Effector CD8-positive, alpha-beta T cell (primary cell): ENCODE measurements at regions not wholly inside any gene's neighbourhood (a gene's known extent, or its start where the extent isn't known, plus 50 kb on each side); places are given as distances from the start of the nearest gene placed in this dataset.
A peak's percentile ranks its signal among the peaks of the same experiment; 100 is the strongest.
"Not testable (repeated sequence)": the region's sequence is repeated elsewhere in the genome, so short reads cannot be mapped to it uniquely, and the experiment has no call there.

ENCODE experiments used
- DNase-seq: peaks from one replicate; lab custom pipeline; 2025; lab: John Stamatoyannopoulos, UW

DNA sequence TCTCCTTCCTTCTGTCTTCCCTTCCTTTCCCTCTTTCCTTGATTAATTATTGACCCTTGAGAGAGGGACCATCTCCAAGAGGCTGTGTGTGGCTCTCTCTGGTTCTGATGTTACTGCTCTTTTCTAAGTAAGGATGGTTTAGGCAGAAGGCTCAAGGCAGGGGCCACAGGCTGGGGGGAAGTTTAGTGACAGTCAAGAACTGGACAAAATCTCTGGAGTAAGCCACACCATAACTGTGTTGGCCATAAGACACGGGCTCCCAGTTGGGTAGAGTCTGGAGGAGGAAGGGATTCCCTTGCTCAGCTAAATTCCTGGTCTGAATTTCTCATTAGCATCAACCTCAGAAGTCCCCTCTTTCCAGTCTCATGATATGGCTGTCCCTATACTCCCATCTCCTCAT is 74.7 kb downstream of the BUD13 start:
- no peak for DNase-seq

DNA sequence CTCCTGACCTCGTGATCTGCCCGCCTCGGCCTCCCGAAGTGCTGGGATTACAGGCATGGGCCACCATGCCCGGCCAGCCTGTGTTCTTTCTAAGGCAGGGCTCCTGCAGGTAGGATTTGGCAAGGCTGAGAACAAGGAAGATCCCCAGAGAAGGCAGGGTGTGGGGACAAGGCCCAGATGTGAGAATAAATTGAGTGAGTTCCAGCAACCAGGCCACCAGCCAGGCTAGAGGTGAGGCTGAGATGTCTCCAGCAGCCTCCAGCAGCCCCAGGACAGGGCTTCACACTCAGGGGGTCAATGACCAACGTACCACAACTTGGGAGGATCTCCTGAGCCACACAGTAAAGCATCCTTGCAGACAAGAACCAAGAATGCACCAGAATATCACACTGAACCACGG is 75.1 kb downstream of the BUD13 start:
- no peak for DNase-seq

DNA sequence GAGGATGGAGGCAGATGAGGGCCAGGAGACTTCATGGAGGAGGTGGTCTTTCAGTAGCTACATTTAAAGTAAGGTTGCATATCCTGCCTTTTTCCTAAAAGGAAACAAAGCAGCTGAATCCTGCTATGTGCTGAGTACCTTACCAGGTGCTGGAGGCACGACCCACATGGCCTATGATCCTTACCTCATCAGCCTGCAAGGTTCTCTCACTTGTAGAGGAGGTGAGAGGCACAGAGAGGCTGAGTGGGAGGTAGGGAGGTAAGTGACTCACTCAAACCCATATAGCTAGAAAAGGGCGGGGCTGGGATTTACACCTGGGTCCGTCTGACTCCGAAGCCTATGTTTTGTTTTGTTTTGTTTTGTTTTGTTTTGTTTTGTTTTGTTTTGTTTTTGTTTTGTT is 75.8 kb downstream of the BUD13 start:
- DNase-seq, result no peak

DNA sequence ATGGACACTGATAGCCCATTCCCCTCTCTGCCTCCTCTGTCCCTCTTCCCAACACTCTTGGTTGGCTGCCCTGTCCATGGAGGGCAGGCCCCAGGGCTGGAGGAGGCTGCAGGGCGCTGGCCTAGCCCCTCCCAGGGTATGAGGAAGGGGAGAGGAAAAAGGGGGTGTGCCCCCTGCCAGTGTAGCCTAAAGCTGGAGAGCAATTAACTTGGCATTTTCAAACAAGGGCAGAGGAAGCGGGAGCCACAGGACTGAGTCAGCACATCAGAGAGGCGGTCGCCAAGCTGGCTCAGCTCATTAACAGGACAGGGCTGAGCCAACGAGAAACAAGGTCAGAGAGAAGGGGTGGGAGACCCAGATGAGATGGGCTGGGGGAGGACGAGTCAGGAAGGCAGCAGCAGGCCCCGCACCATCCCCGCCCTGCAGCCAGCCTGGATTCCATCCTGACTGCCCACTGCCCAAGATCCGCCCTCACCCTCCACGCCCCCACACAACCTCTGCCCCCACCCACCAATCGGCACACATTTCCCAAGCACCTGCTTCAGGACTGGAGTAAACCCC is 76.3 kb downstream of the BUD13 start:
- DNase-seq, result no peak

DNA sequence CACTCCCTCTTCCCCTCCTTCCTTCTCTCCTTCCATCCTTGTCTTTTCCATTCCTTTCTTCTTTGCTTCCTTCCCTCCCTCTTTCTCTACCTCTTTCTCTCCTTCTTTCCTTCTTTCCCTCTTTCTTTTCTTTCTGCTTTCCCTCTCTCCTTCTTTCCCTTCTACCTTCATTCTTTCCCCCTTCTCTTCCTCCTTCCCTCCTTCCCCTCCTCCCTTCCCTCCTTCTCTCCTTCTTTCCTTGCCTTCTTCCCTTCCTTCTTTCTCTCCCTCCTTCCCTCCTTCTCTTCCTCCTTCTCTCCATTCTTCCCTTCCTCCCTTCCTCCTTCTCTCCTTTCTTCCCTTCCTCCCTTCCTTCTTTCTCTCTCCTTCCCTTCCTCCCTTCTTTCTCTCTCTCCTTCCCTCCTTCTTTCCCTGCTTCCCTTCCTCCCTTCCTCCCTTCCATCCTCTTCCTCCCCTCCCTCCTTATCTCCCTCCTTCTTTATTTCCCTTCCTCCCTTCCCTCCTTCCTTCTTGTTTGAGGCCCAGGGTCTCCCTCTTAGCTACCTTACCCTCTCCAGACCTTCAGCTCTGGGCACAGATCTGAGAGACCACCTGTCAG is 77.0 kb downstream of the BUD13 start:
- no peak for DNase-seq

DNA sequence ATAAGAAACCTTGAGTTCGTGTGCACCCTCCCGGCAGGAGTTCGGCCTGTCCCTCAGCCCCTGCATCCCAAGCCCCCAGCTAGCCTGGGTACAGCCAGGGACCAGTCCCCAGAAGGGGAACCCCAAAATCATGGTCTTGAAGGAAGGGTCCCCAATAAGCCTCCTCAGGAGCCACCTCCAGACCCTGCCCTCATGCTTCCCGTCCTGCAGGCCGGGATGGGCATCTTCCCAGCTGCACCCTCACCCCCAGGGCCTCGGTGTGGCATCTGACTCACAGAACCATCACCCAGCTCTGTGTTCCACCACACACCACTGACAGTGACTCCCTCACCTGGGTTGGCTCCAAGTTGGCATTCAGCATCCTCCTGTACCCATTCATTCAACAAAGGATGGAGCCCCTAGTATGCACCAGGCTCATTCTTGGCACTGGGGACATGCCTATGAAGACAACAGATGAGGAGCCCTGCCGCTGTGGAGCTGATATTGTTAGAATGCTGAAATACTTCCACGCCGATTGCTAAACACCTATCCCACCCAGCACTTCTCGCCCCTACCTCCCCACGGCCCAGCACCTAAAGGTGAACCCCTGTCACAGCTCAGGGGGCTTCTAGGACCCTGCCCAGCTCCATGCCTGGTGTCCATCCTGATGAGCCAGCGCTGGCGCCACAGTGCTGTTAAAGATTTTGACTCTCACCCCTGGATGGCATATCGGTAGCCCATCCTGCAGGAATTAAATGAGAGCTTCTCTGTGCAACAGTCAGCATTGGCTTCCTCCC is 77.8 kb downstream of the BUD13 start:
- DNase-seq, result no peak

DNA sequence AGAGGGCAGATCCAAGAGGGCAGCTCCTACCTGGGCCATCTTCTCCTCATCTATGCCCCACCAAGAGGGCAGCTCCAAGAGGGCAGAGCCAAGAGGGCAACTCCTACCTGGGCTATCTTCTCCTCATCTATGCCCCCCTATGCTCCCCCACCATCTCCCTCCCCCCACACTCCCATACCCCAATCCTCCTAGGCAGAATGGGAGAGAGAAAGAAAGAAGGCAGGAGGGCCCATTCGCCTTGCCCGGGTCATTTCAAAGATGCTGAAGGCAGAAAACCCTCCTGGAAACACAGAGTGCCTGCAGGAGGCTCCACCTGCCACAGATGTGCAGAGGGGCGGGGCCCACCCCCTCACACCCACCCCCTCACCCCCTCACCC is 78.5 kb downstream of the BUD13 start:
- DNase-seq, result no peak

DNA sequence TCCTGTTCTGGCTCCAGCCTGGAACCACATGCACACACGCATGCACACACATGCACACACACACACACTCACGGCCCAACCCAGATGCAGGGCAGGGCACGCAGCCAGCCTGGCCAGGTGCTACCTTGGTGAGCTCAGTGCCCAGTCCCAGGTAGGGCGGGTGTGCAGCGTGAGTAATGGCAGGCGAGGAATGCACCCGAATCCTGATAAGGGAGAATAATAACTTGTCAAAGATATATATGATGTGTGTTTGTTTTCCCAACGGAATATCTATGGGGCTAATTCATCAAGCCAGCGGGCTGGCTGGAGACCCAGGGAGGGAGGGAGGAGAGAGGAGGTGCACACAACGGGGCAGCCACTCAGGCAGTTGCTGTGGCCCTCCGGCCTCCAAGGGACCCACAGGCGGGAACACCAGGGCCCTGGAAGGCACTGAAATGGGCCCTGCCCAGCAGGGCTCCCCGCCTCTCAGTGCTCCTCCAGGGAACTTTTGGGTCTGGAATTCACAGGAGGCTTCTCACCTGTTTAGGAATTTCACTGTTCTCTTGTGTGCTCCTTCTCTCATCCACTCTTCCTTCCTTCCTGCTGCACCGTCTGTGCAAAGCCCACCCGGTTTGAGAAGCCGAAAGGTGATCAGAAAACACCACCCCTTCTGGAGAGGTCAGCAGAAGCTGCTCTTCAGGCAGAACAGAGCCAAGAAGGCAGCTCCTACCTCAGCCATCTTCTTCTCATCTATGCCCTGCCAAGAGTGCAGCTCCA is 79.0 kb downstream of the BUD13 start:
- no peak for DNase-seq

DNA sequence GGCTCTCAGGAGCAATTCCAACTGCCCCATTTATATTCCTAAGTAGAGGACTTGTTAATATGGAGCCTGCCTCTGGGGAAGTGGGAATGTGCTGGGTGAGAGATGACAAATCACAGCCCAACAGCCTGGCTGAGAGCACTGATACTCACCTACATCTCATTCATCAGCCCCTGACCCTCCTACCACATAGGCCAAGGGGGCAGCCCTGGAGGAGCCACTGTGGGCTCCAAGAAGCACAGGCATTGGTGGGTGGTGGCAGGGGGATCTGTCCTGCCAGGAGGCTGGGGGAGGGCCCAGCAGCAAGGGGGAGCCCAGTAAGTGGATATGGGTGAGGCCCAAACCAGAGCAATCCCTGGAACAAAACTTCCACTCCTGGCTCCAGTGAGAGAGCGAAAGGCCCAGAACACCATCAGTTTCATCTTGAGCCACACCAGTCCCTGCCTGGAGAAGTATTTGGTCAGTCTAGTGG is 79.7 kb downstream of the BUD13 start:
- no peak for DNase-seq

DNA sequence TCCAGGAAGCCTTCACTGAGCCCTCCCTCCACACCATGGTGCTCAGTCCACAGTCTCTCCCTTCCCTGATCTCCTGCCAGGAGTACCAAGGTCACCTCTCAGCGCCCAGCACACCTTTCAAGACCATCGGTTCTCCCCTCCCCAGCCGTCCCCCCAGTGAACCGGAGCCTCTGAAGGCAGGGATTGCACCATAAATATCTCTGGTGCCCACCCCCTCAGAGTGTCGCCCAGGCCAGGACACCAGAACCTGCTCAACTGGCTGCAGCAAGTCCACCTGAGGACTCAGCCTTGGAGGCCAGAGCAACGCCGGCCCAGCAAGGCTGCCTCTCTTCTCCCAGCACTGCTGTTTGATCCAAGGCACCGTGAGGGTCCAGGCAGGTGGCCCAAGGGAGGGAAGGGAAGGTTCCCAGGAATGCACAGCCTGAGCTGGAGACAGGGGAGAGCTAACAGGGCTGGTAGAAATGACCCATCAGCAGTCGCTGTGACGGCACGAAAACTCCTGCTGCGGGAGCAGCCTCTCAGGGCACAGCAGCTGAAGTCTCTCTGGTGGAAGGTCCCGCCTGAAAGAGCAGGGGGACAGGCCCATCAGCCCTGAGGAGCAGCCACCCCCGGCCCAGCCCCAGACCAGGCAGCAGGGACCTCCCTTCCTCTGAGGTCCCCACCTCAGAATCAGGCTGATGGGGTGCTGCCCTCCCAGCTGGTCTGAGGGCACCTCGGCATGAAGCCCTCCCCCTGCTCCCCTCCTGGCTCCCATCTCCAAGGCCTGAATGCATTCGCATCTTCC is 80.3 kb downstream of the BUD13 start:
- DNase-seq, result no peak

DNA sequence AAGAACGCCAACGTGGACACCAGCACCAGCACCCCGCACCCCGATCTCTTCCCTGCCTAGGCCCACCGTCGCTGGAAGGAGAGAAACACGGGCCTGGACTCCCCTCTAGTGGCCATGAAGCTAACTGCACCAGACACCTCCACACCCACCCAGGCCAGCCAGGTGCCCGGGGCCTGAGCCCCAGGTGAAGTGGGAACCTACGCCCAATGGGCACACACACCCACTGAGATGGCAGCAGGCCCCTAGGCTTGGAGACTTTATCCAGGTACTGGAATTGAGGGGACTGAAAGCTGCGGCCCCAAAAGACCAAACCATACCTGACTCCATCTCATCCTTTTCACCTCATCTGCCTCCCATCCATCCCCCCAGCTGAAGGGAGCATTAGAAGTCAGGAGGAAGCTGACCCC is 81.0 kb downstream of the BUD13 start:
- peak; percentile 32 for DNase-seq

DNA sequence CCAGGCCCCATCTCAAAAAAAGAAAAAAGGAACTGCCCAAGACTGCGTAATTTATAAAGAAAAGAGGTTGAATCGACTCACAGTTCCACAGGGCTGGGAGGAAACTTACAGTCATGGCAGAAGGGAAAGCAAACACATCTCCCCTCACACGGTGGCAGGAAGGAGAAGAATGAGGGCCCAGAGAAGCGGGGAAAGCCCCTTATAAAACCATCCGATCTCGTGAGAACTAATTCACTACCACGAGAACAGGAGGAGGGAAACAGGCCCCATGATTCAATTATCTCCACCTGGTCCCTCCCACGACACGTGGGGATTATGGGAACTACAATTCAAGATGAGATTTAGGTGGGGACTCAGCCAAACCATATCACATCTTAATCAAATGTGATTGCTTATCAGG is 82.2 kb downstream of the BUD13 start:
- DNase-seq, result no peak

DNA sequence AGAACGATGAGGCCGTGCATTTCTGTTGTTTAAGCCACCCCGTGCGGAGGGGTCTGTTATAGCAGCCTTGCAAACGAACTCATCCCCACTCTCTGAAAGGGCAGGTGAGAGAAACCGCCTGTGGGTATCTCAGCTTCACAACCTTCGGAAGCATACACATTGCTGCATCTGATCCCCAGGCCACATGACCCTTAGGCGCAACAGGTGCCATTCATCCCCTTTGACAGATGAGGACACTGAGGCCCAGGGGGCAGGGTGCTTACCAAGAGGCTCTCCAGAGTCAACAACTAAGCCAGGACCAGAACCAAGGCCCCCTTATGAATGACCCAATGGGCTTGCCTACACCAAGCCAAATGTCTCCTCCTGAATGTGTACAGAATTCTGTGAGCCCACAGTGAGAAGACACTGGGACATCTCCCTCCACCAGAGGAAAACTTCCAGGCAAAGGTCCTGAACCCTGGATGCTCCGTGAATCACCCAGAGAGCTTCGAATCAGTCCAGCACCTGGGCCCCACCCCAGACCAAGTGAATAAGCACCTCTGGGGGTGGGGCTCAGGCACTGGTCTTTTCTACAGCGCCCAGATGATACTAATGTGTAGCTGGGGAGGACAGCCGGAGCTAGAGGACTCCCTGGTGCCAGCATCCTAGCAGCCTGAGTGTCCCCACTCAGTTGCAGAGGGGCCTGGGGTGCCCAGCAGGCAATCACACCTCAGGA is 83.2 kb downstream of the BUD13 start:
- no peak for DNase-seq

DNA sequence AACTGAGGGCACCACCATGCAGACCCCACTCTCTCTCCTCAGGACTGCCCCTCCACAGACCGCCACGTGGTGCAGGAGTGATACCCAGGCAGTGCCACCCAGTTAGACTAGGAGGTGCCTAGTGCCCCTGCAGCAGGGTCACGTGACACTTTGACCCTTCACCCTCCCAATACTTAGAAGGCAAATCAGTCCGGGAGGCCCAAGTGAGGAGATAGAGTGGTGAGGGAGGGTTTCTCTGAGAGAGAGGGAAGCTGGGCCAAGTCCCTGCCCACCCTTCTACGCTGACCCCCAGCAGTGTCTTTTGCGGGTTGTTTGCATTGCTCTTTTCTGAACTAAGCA is 84.6 kb downstream of the BUD13 start:
- no peak for DNase-seq

DNA sequence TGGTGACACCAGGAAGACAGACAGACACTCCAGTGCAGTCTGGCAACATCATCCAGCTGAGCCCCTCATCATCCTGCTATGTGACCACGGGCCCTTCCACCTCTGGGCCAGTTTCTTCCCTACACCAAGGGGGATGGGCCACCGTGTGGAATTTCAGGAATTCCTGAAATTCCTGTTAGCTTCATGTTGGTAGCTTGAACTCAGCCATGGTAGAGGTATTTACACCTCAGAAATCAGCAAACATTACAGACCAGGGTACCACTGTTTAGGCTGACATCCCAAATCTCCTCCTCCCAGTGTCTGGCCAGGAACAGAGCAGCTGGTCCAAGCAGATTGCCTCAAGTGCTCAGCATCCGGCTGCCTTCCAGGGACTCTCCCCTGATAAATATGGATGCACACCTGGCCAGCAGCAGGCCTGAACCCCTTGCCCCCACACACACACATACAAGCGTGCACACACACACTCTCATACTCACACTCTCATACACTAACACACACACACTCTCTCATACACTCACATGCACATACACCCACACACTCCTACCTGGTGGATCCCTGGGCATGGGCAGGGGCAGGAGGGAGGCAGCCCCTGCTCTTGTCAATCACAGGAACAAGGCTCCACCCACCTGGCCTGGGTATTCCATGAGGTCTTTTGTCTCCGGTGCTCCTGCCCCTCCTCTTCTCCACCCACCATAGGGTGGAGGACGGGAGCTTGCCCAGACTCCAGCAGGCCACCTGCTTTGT is 85.2 kb downstream of the BUD13 start:
- no peak for DNase-seq

DNA sequence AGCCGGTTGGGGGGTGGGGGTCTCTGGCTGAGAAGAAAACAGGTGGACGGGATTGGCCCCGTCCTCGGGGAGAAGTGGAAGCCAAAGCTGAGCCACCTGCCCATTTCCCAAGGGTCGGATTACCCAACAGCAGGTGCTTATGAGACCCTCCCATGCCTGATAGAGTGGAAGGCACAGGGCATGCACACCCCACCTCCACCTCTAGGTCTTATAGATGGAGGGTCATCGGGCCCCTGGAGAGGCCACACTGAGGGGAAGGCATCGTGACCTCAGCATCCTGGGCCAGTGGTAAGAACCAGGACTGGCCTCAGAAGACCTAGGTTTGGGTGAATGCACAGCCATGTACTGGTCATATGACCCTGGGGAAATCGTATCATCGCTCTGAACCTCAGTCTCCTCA is 85.9 kb downstream of the BUD13 start:
- no peak for DNase-seq

DNA sequence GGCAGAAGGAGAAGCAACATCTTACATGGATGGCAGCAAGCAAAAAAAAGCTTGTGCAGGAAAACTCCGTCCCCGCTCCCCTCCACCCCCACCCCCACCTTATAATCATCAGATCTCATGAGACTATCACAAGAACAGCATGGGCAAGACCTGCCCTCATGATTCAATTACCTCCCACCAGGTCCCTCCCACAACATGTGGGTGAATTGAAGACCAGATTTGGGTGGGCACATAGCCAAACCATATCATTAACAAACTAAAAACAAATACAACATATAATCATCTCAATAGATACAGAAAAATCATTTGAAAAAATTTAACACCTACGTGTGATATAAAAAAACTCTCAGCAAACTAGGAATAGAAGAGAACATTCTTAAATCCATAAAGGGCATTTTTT is 88.8 kb downstream of the BUD13 start:
- no peak for DNase-seq

DNA sequence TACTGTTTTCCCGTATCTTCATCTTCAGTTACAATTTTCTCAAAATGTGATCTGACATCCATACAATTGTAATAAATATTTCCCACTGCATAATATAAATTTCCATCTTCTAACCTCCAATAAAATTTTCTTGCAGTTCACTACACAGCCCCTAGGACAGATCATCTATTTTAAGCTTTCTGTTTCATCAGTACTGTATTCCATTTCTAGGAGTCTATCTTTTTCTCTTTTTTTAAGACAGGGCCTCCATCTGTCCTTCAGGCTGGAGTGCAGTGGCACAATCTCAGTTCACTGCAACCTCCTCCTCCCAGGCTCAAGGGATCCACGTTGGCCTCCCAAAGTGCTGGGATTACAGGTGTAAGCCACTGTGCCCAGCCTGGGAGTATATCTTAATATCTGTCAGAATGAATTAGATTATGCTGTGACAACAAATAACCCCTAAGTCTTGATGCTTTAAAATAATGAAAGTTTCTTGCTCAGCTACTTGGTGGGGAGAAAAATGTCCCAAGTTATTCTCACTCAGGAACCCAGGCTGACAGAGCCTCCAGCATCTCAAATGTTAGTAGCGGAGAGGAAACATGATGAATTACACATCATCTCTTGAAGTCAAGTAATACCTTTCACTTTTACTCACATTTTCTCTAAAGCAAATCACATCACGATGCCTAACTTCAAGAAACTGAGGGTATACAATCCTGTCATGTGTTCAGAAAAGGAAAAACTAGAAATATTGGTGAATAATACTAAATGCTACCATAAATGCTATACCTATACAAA is 92.2 kb downstream of the BUD13 start:
- no peak for DNase-seq

DNA sequence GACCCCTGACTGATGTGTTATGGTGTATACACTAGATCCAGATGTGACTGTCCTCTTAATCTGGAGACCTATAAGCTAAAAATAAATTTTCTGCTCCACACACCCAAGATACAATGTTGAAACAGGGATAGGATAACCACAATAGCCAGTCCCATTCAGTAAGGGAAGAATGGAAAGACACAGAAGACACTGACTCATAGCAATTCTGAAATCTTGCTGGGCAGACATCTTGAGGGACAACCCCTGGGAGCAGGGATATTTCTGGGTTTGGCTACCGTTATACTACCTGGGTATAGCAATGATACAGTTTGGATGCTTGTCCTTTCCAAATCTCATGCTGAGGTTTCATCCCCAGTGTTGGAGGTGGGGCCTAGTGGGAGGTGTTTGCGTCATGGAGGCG is 93.9 kb downstream of the BUD13 start:
- DNase-seq, result no peak

DNA sequence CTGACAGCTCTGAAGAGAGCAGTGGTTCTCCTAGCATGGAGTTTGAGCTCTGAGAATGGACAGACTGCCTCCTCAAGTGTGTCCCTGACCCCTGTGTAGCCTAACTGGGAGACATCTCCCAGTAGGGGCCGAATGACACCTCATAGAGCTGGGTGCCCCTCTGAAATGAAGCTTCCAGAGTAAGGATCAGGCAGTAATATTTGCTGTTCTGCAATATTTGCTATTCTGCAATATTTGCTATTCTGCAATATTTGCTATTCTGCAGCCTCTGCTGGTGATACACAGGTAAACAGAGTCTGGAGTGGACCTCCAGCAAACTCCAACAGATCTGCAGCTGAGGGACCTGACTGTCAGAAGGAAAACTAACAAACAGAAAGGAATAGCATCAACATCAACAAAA is 105.5 kb downstream of the BUD13 start:
- not testable (repeated sequence) for DNase-seq
